ENCODE measurements at regions not wholly inside any gene's neighbourhood (a gene's known extent, or its start where the extent isn't known, plus 50 kb on each side); places are given as distances from the start of the nearest gene placed in this dataset.

GRCh38 chr5:42032137-42032536 is 107.1 kb downstream of the FBXO4 start:
- TF ChIP-seq MAX (IDR thresholded peaks at IDR 0.05): no peak
- no peak for TF ChIP-seq CEBPB (IDR thresholded peaks at IDR 0.05; ENCODE audit: low read depth)
- TF ChIP-seq ZNF274 (IDR thresholded peaks at IDR 0.05; ENCODE audit: low read depth, low read length): no peak
- TF ChIP-seq CBX3 (IDR thresholded peaks at IDR 0.05; ENCODE audit: low read depth): no peak
- TF ChIP-seq FOSL1 (IDR thresholded peaks at IDR 0.05; ENCODE audit: low read depth): no peak
- TF ChIP-seq EGR1 (IDR thresholded peaks at IDR 0.05; ENCODE audit: low read depth): no peak
- no peak for TF ChIP-seq POLR2AphosphoS5 (IDR thresholded peaks at IDR 0.05; ENCODE audit: low read depth, low read length)
- no peak for TF ChIP-seq REST (IDR thresholded peaks at IDR 0.05; ENCODE audit: low read depth)
- no peak for TF ChIP-seq ZBTB33 (IDR thresholded peaks at IDR 0.05; ENCODE audit: extremely low read depth, insufficient replicate concordance, low read length)
- no peak for TF ChIP-seq RAD21 (IDR thresholded peaks at IDR 0.05; ENCODE audit: low read depth)
- TF ChIP-seq ATF3 (IDR thresholded peaks at IDR 0.05): no peak
- no peak for TF ChIP-seq EZH2 (IDR thresholded peaks at IDR 0.05)
- TF ChIP-seq TCF7L2 (IDR thresholded peaks at IDR 0.05; ENCODE audit: borderline replicate concordance, extremely low read depth, insufficient read depth, insufficient read length): no peak
- no peak for TF ChIP-seq SIN3A (IDR thresholded peaks at IDR 0.05; ENCODE audit: low read depth)
- TF ChIP-seq ZFX (IDR thresholded peaks at IDR 0.05): no peak
- TF ChIP-seq YY1 (IDR thresholded peaks at IDR 0.05; ENCODE audit: extremely low read depth, insufficient replicate concordance, low read depth, low read length): no peak
- Histone ChIP-seq H3K27me3 (ENCODE audit: insufficient read depth, low read length) (peaks cover 12% of the 10 kb centered on the region; the same call in 1 of the 2 replicates), H3K4me1 (ENCODE audit: control insufficient read depth in 1 of 2, insufficient read depth in 2 of 2, low read length in 2 of 2) (no peaks in the 10 kb centered on the region), H3K9me2 (ENCODE audit: insufficient read depth) (no peaks in the 10 kb centered on the region), H3K9ac (ENCODE audit: low read length) (no peak overlapping the region), H3K36me3 (ENCODE audit: control insufficient read depth in 1 of 2, insufficient read depth in 2 of 2, low read length in 2 of 2) (no peaks in the 10 kb centered on the region), H4K20me1 (ENCODE audit: insufficient read depth) (no peaks in the 10 kb centered on the region; the same call in 1 of the 2 replicates), H3K9me3 (ENCODE audit: control insufficient read depth in 1 of 2, insufficient read depth in 1 of 2, low read depth in 1 of 2, low read length in 2 of 2) (no peaks in the 10 kb centered on the region), H3K4me3 (replicated peaks in 1 of 2; ENCODE audit: low read depth in 1 of 2, low read length in 2 of 2) (no peak overlapping the region), H3K27ac (ENCODE audit: low read depth, low read length) (no peak overlapping the region), H3K79me2 (ENCODE audit: insufficient read depth, low read length) (no peaks in the 10 kb centered on the region), H2AFZ (ENCODE audit: low read depth, low read length, poor library complexity, severe bottlenecking) (no peak overlapping the region), H3K4me2 (ENCODE audit: low read length) (no peak overlapping the region)
- ATAC-seq (no peak), DNase-seq (ENCODE audit: low read depth, low spot score) (no peak)
- CTCF ChIA-PET: no interaction called here
- intact Hi-C loops (cut with micrococcal nuclease): no loop called here
- no TSS peak for BruUV-seq (replicated peaks)
- POLR2A ChIA-PET: no interaction called here
- RAD21 ChIA-PET (ENCODE audit: low non-redundant PET in 1 of 2, low total read pairs in 2 of 2, uncharacterized antibody in 2 of 2, unreplicated experiment in 2 of 2): no interaction called here
